ENCODE measurements at regions not wholly inside any gene's neighbourhood (a gene's known extent, or its start where the extent isn't known, plus 50 kb on each side); places are given as distances from the start of the nearest gene placed in this dataset.

DNA sequence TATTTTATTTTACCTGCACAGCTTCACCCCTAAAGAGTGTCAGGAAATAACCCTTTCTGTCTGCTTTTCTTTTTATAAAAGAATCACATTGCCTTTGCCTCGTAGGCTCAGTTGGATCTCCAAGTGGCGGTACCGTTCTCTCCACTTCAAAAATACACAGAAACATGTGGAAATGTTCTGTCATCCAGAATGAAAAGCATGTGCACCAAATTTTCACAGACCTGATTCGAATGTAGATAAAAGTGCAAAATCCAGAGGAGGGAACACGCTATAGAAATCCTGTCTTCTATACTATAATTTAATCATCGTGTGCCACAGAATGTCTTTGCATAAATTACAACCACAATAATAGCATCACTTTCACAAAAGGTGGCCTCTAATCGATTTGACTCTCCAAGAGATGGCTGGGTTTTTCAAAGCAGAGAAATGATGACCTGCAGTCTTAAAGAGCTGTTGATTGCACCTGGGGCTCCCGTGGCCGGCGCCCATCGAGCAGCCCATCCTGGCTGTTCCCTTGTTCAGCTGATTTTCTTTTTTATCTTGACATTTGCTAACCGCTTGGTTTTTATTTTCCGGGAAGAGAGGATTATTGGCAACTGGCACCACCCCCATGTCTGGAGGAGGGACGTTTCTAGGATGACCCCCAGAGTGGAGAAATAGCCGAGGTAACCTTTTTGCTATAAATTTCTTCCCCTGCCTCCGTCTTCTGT, 290.2 kb downstream of the SOX11 start:
- TF ChIP-seq EZH2 (IDR thresholded peaks at IDR 0.05) (no peak), TCF7L2 (IDR thresholded peaks at IDR 0.05; ENCODE audit: borderline replicate concordance, extremely low read depth, insufficient read depth, insufficient read length) (no peak), POLR2AphosphoS5 (IDR thresholded peaks at IDR 0.05; ENCODE audit: low read depth, low read length) (no peak), EGR1 (IDR thresholded peaks at IDR 0.05; ENCODE audit: low read depth) (no peak), RAD21 (IDR thresholded peaks at IDR 0.05; ENCODE audit: low read depth) (no peak), POLR2A (IDR thresholded peaks at IDR 0.05; ENCODE audit: borderline replicate concordance, extremely low read depth, insufficient read depth, insufficient read length) (no peak), ZNF274 (IDR thresholded peaks at IDR 0.05; ENCODE audit: low read depth, low read length) (no peak), SRF (IDR thresholded peaks at IDR 0.05; ENCODE audit: low read depth) (no peak), SP1 (IDR thresholded peaks at IDR 0.05; ENCODE audit: low read depth) (no peak)
- TF ChIP-seq, protein P1, sequence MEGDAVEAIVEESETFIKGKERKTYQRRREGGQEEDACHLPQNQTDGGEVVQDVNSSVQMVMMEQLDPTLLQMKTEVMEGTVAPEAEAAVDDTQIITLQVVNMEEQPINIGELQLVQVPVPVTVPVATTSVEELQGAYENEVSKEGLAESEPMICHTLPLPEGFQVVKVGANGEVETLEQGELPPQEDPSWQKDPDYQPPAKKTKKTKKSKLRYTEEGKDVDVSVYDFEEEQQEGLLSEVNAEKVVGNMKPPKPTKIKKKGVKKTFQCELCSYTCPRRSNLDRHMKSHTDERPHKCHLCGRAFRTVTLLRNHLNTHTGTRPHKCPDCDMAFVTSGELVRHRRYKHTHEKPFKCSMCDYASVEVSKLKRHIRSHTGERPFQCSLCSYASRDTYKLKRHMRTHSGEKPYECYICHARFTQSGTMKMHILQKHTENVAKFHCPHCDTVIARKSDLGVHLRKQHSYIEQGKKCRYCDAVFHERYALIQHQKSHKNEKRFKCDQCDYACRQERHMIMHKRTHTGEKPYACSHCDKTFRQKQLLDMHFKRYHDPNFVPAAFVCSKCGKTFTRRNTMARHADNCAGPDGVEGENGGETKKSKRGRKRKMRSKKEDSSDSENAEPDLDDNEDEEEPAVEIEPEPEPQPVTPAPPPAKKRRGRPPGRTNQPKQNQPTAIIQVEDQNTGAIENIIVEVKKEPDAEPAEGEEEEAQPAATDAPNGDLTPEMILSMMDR (IDR thresholded peaks at IDR 0.05 in 2 of 3, conservative IDR thresholded peaks at IDR 0.05 in 1 of 3; ENCODE audit: borderline replicate concordance in 1 of 3, insufficient read depth in 1 of 3, low read depth in 2 of 3, low read length in 2 of 3) = no peak
- TF ChIP-seq, protein P2, sequence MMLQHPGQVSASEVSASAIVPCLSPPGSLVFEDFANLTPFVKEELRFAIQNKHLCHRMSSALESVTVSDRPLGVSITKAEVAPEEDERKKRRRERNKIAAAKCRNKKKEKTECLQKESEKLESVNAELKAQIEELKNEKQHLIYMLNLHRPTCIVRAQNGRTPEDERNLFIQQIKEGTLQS (IDR thresholded peaks at IDR 0.05) = no peak
- TF ChIP-seq, protein P3, sequence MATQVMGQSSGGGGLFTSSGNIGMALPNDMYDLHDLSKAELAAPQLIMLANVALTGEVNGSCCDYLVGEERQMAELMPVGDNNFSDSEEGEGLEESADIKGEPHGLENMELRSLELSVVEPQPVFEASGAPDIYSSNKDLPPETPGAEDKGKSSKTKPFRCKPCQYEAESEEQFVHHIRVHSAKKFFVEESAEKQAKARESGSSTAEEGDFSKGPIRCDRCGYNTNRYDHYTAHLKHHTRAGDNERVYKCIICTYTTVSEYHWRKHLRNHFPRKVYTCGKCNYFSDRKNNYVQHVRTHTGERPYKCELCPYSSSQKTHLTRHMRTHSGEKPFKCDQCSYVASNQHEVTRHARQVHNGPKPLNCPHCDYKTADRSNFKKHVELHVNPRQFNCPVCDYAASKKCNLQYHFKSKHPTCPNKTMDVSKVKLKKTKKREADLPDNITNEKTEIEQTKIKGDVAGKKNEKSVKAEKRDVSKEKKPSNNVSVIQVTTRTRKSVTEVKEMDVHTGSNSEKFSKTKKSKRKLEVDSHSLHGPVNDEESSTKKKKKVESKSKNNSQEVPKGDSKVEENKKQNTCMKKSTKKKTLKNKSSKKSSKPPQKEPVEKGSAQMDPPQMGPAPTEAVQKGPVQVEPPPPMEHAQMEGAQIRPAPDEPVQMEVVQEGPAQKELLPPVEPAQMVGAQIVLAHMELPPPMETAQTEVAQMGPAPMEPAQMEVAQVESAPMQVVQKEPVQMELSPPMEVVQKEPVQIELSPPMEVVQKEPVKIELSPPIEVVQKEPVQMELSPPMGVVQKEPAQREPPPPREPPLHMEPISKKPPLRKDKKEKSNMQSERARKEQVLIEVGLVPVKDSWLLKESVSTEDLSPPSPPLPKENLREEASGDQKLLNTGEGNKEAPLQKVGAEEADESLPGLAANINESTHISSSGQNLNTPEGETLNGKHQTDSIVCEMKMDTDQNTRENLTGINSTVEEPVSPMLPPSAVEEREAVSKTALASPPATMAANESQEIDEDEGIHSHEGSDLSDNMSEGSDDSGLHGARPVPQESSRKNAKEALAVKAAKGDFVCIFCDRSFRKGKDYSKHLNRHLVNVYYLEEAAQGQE (IDR thresholded peaks at IDR 0.05; ENCODE audit: low read depth) = no peak

All from HCT116 (cell line).